ENCODE measurements at regions not wholly inside any gene's neighbourhood (a gene's known extent, or its start where the extent isn't known, plus 50 kb on each side); places are given as distances from the start of the nearest gene placed in this dataset.
"Not testable (repeated sequence)": the region's sequence is repeated elsewhere in the genome, so short reads cannot be mapped to it uniquely, and the experiment has no call there.

GRCh38 chr10:44300666-44301649 lies 83.9 kb downstream of the CXCL12 start:
- DNase-seq: no peak

DNA sequence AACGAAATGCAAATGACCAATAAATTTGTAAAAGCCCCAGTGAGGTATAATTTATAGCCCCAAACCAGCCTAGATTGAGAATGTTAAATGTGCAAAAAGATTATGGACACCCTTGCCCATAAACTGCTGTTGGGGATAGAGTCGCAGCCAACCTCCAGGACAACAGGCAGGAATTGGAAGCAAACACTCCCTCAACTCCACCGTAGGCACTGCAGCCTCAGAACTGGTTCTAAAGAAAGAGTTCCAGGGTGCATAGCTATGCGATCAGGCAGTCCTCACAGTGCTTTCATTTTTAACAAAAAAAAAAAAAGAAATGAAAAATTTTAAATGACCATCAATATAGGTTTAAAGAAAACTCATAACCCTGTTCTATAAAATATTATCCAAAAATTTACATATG lies 86.2 kb downstream of the CXCL12 start:
- DNase-seq: no peak

- DNase-seq: no peak
Observed at GRCh38 chr10:44297963-44298362, 86.9 kb downstream of the CXCL12 start.

DNA sequence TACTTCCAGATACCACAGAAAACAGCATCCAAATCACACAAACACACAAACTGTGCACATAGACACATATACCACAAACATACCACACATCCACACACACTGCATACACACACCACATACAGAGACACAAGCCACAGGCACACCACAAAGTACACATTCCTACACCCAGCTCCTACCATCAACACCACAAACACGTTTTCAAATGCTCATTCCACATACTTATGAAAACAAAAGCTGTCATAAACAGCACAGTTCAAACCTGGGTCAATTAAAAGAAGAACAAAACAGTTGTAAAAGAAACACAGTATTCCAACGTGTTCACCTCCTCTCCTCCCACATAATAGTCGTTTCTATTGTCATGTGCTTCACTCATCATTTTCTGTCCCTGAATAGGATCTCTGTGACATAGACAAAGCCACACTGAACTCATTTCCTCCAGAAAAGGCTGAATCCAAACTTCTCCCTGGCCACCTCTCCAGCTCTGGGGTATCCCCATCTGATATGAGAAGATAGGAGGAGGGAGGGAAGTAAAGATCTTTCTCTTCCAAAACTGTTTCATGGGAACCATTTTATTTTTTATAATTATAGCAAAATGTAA lies 89.2 kb downstream of the CXCL12 start:
- DNase-seq: no peak

GRCh38 chr10:44294726-44295412 lies 90.0 kb downstream of the CXCL12 start:
- DNase-seq: no peak

DNA sequence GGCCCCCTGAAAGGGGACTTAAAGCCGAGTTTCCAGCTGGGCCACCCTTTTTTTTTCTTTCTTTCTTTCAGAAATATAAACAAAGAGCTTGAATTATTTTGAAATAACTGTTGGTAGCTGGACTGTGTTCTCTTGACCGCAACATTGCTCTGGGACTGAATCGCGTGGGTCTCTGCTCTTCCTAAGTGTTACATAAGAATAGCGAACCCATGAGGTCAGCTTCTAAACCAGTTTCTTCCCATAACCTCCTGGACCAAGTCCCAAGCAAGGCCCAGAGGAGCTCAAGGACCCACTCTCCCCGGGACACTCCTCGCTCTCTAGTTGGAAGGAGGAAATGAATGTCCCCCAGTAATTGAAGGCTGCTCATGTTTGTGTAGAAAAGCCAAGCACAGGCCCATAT lies 91.1 kb downstream of the CXCL12 start:
- no peak for DNase-seq

GRCh38 chr10:44293306-44293778 lies 91.6 kb downstream of the CXCL12 start:
- no peak for DNase-seq

DNA sequence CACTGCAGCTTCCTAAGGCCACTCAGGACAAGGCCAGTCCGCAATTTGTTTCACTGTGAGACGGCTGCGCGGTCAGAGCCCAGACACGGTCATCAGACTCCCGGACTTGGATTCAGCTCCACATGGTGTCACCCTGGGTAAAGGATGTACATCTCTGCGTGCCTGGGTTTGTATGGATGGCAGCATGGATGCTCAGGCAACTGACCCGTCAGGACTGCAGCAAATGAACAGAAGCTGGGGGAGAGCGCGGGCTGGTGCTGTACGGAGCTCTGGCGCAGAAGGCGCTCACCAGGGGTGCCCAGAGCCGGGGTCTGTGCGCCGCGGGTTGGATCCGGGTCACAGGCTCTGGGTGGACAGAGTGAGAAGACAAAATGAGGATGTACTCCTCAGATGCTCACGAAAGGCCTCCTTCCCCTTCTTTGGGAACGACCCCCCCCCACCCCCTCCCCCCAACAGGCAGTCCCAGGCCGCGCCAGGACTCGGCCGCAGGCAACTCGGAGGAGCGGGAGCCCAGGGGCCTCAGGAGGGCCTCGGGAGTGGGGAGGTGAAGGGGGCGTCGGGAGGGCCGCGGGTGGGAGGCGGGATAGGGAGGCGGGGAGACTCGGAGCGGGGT lies 92.4 kb downstream of the CXCL12 start:
- no peak for DNase-seq

DNA sequence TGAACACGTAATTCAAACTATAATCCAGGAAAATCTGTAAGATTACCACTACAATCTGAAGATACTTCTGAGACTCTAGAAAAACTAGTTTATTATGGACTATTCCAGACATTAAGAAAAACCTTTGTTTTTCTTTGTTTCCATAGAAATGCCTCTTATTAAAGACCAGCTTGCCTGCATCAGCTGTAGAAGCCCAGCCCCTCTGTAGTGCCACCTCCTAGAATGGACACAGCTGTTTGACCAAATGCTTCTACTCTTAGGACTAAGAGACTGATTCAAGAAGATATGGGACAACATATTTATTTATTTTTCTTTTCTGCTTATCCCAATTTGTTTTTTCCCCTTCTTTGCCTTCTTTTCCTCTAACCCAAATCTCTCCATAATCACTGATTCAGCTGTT lies 93.8 kb downstream of the CXCL12 start:
- DNase-seq: no peak

GRCh38 chr10:44289125-44289524 lies 95.8 kb downstream of the CXCL12 start:
- DNase-seq: no peak

- no peak for DNase-seq
Observed at GRCh38 chr10:44287408-44287807, 97.5 kb downstream of the CXCL12 start.

- DNase-seq: no peak
Observed at GRCh38 chr10:44284198-44285084, 100.5 kb downstream of the CXCL12 start.

DNA sequence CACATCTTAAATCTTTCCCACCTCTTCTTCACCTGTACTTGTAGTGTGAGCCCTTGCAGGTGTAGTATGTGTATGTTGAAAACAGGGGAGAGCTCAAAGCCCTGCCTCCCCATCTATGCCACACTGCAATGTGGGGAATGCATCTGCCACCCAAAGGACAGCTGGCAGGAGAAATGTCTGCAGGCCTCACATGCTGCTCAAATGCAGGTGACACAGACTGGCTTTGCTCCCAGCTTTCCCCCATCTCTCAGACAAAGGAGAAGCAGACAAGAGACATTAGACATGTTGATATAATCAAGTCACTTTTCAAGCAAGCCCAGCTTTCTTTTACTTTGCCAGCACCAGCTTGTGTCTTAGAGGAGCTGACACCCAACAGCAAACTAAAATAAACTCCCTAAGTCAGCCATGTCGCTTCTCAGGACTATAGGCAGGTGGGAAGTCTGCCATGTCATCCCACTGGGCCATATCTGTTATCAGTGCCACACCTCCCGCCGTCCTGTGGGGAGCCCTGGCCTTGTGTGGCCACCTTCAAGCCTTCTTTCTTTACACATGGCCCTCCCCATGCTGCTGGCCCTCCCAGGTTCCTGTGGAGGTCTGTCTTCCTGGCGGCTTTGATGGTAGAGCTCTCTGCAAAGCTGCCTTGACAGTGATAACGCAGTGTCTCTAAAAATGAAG lies 102.1 kb downstream of the CXCL12 start:
- DNase-seq: no peak

DNA sequence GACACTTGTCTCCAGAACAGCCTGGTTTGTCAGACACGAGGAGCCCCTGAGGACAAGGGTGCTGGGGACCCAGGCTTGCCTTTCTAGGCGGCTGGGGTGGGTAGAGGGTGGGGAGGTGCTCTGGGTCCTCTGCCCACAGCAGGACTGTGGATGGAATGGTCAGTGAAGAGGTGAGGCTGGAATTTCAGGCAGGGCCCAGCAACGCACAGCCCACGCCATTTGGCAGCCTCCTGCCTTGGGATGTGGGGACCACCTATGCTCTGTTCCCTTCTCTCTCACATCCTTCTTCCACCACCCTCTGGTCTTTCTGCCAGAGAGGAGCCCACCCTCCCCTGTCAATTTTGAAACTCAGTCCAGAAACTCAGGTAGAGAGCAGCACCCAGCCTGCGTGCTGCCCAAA lies 103.2 kb downstream of the CXCL12 start:
- DNase-seq: no peak

GRCh38 chr10:44281089-44281613 lies 103.7 kb downstream of the CXCL12 start:
- no peak for DNase-seq

GRCh38 chr10:44280226-44281014 lies 104.5 kb downstream of the CXCL12 start:
- DNase-seq: no peak

DNA sequence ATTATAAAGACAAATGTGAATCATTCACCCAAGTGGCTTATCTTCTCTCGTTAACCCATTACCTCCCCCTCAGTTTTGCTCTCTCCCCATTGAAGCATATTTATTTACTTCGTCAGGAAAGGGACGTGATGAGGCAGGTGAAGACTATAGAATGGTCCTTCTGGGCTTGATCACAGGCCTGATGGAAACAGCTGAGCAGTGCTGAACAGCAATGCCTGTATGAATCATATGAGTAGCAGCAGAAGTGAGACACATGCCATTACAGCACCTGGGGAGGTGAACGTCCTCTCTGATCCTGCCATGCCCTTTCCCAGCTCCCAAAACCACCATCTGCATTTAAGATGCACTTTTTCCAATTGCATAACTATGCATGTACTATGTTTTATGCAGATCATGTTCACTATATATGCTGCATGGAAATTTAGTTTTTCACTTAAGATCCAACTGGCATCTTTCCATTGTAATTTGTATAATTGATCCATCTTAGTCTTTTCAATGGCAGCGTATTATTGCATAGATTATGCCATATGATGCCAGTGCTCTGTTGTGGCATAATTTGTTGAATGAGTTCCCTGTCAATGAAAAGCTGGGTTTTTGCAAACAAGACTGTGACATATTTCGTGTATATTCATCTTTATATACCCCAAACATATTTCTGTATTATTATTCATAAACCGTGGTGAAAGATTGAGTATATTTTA lies 105.3 kb downstream of the CXCL12 start:
- DNase-seq: no peak

GRCh38 chr10:44278837-44279324 lies 106.0 kb downstream of the CXCL12 start:
- DNase-seq: no peak

DNA sequence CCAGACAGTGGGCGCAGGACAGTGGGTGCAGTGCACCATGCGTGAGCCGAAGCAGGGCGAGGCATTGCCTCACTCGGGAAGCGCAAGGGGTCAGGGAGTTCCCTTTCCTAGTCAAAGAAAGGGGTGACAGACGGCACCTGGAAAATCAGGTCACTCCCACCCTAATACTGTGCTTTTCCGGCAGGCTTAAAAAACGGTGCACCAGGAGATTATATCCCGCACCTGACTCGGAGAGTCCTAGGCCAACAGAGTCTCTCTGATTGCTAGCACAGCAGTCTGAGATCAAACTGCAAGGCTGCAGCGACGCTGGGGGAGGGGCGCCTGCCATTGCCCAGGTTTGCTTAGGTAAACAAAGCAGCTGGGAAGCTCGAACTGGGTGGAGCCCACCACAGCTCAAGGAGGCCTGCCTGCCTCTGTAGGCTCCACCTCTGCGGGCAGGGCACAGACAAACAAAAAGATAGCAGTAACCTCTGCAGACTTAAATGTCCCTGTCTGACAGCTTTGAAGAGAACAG lies 116.4 kb downstream of the CXCL12 start:
- not testable (repeated sequence) for DNase-seq
